ENCODE measurements at regions not wholly inside any gene's neighbourhood (a gene's known extent, or its start where the extent isn't known, plus 50 kb on each side); places are given as distances from the start of the nearest gene placed in this dataset.

DNA sequence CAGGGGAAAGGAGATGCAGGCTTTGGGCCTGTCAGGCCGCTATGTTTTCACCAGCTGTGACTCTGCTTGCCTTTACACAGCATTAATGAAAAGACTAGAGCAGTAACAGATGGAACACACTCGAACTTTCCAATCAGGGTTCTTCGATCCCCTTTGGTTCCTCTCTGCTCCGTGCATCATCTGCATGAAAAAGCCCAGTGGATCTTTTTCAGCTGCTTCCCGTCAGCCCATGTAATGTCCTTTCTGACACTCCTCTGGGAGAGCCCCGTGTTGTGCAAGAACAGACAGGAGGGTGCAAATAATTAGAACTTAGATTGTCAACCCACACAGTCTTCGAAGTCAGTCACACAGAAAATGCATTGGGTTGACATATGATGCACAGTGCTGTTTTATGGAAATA is 448.9 kb upstream of the ZNF462 start:
- H3K4me1 ChIP-seq (ENCODE audit: control insufficient read depth in 5 of 5, insufficient read depth in 5 of 5, low read length in 5 of 5), result peaks cover 0 to 5% (median 0%) of the 10 kb centered on the region in 5 donors
- no peaks in the 10 kb centered on the region for H3K27me3 ChIP-seq (ENCODE audit: control insufficient read depth in 3 of 3, insufficient read depth in 3 of 3, low read length in 2 of 3)
- H3K4me3 ChIP-seq, result no peak overlapping the region
- no peaks in the 10 kb centered on the region for H3K9me3 ChIP-seq (ENCODE audit: control insufficient read depth in 4 of 4, insufficient read depth in 3 of 4, low read length in 3 of 4)
- DNase-seq, result no peak
- H3K36me3 ChIP-seq (ENCODE audit: control insufficient read depth in 4 of 4, insufficient read depth in 4 of 4, low read length in 4 of 4), result no peaks in the 10 kb centered on the region
- no peak for TF ChIP-seq CTCF (IDR thresholded peaks at IDR 0.05; ENCODE audit: control extremely low read depth, extremely low read depth)
- no peak overlapping the region for H3K9ac ChIP-seq (ENCODE audit: insufficient read depth in 1 of 2, low read length in 2 of 2)
- ATAC-seq (ENCODE audit: insufficient read depth, low FRiP score), result no peak
- H3K27ac ChIP-seq (ENCODE audit: low read depth in 1 of 2, low read length in 1 of 2), result no peak overlapping the region
- WGBS, 2 donors, result 83 to 84% methylated on average over 7 of the region's 7 CpGs

DNA sequence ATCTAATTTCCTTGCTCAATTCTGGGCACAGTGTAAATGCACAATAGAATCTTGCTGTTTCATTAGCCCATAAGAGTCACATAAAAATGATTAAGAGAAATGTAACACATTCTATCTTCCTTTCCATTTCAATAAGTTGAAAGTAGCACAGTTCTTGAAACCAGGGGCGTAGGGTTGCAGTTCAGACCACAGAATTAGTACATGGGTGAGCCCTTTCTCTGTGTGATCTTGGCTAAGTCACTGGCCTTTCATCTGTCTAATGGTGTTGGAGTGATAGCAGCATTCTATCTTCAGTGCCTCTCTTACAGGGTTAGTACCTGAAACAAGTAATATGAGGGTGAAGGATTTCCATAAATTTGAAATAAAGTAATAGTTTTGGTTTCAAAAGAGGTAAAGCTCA is 445.3 kb upstream of the ZNF462 start:
- WGBS, 2 donors, result 85 to 92% methylated on average over 1 of the region's 1 CpG
- H3K36me3 ChIP-seq (ENCODE audit: control insufficient read depth in 4 of 4, insufficient read depth in 4 of 4, low read length in 4 of 4), result no peaks in the 10 kb centered on the region
- no peak overlapping the region for H3K27ac ChIP-seq (ENCODE audit: low read depth in 1 of 2, low read length in 1 of 2)
- peaks cover 0 to 5% (median 0%) of the 10 kb centered on the region in 5 donors for H3K4me1 ChIP-seq (ENCODE audit: control insufficient read depth in 5 of 5, insufficient read depth in 5 of 5, low read length in 5 of 5)
- H3K27me3 ChIP-seq (ENCODE audit: control insufficient read depth in 3 of 3, insufficient read depth in 3 of 3, low read length in 2 of 3), result no peaks in the 10 kb centered on the region
- H3K4me3 ChIP-seq, result no peak overlapping the region
- no peak for DNase-seq
- TF ChIP-seq CTCF (IDR thresholded peaks at IDR 0.05; ENCODE audit: control extremely low read depth, extremely low read depth), result no peak
- ATAC-seq (ENCODE audit: insufficient read depth, low FRiP score), result no peak
- peaks cover 0 to 3% (median 0%) of the 10 kb centered on the region in 4 donors for H3K9me3 ChIP-seq (ENCODE audit: control insufficient read depth in 4 of 4, insufficient read depth in 3 of 4, low read length in 3 of 4)
- no peak overlapping the region for H3K9ac ChIP-seq (ENCODE audit: insufficient read depth in 1 of 2, low read length in 2 of 2)

DNA sequence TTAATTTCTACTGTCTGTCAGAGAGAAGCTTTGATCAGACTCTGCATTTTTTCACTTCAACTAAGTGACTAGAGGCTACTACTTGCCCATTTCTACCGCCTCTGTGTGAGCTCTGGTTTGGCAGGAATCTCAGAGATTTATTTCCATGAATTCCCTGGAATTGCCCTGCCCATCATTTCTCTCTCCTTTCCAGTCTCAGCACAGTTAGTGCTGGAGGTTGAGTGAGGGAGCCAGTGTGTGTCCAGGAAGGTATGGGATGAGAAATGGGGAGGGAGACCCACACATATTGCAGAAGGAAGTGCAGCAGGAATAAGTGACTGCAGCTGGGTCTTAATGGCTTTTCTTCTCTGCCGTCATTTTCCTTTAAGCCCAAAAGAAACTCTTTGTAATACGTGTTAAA is 443.1 kb upstream of the ZNF462 start:
- H3K4me1 ChIP-seq (ENCODE audit: control insufficient read depth in 5 of 5, insufficient read depth in 5 of 5, low read length in 5 of 5), result peaks cover 0 to 5% (median 0%) of the 10 kb centered on the region in 5 donors
- ATAC-seq (ENCODE audit: insufficient read depth, low FRiP score), result no peak
- 47 to 65% methylated on average over 3 of the region's 3 CpGs for WGBS, 2 donors
- DNase-seq, result no peak
- no peaks in the 10 kb centered on the region for H3K27me3 ChIP-seq (ENCODE audit: control insufficient read depth in 3 of 3, insufficient read depth in 3 of 3, low read length in 2 of 3)
- no peak overlapping the region for H3K9ac ChIP-seq (ENCODE audit: insufficient read depth in 1 of 2, low read length in 2 of 2)
- H3K9me3 ChIP-seq (ENCODE audit: control insufficient read depth in 4 of 4, insufficient read depth in 3 of 4, low read length in 3 of 4), result peaks cover 0 to 3% (median 0%) of the 10 kb centered on the region in 4 donors
- no peak for TF ChIP-seq CTCF (IDR thresholded peaks at IDR 0.05; ENCODE audit: control extremely low read depth, extremely low read depth)
- no peaks in the 10 kb centered on the region for H3K36me3 ChIP-seq (ENCODE audit: control insufficient read depth in 4 of 4, insufficient read depth in 4 of 4, low read length in 4 of 4)
- H3K4me3 ChIP-seq, result no peak overlapping the region
- H3K27ac ChIP-seq (ENCODE audit: low read depth in 1 of 2, low read length in 1 of 2), result no peak overlapping the region

DNA sequence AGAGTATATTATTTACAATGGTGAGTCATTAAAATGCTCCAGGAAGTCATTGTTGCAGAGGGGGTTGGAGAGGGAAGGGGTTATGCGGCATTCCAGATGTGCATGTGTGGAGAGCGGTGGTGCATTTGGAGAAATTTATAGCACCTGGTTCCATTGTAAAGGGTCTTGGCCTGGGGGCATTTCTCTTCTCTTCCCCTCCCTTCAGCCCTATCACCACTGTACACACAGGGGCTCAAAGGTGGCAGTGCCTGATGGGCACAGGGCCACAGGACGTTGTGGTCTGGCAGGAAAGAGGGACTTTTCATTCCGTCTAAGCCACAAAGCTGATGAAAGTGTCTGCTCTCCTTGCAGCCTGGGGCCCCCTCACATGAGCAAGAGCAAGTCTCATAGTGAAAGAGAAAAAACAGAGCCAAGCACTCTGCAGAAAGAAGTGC is 442.4 kb upstream of the ZNF462 start:
- no peak for ATAC-seq (ENCODE audit: insufficient read depth, low FRiP score)
- no peak for DNase-seq
- H3K9me3 ChIP-seq (ENCODE audit: control insufficient read depth in 4 of 4, insufficient read depth in 3 of 4, low read length in 3 of 4), result peaks cover 0 to 3% (median 0%) of the 10 kb centered on the region in 4 donors
- no peak for TF ChIP-seq CTCF (IDR thresholded peaks at IDR 0.05; ENCODE audit: control extremely low read depth, extremely low read depth)
- H3K27ac ChIP-seq (ENCODE audit: low read depth in 1 of 2, low read length in 1 of 2), result no peak overlapping the region
- no peak overlapping the region for H3K4me3 ChIP-seq
- no peak overlapping the region for H3K9ac ChIP-seq (ENCODE audit: insufficient read depth in 1 of 2, low read length in 2 of 2)
- H3K36me3 ChIP-seq (ENCODE audit: control insufficient read depth in 4 of 4, insufficient read depth in 4 of 4, low read length in 4 of 4), result no peaks in the 10 kb centered on the region
- H3K4me1 ChIP-seq (ENCODE audit: control insufficient read depth in 5 of 5, insufficient read depth in 5 of 5, low read length in 5 of 5), result peaks cover 0 to 5% (median 0%) of the 10 kb centered on the region in 5 donors
- 18 to 31% methylated on average over 4 of the region's 4 CpGs for WGBS, 2 donors
- no peaks in the 10 kb centered on the region for H3K27me3 ChIP-seq (ENCODE audit: control insufficient read depth in 3 of 3, insufficient read depth in 3 of 3, low read length in 2 of 3)
